SK-N-SH treated with all-trans-retinoic acid at 6 μM for 48 hours (cell line): ENCODE measurements at regions not wholly inside any gene's neighbourhood (a gene's known extent, or its start where the extent isn't known, plus 50 kb on each side); places are given as distances from the start of the nearest gene placed in this dataset.

Experiments used
- ATAC-seq: fragments of 200-7000 bp; cut with Tn5 transposase; 3 replicates; pipeline ENCODE4 v1.9.1; 2020; ENCODE audit warnings: mild to moderate bottlenecking, moderate library complexity
- ARNTL ChIP-seq: fragments of 450-650 bp; formaldehyde crosslinking; IDR thresholded peaks from 2 replicates; pipeline ENCODE4 v1.5.0; 2020; ENCODE audit warnings: low read depth, mild to moderate bottlenecking, moderate library complexity, borderline replicate concordance
- BACH2 ChIP-seq: fragments of 250-450 bp; sonication (Bioruptor Pico); IDR thresholded peaks from 2 replicates; pipeline ENCODE4 v1.9.0; 2021; ENCODE audit warnings: mild to moderate bottlenecking, borderline replicate concordance
- CREB5 ChIP-seq: fragments of 250-450 bp; sonication (Bioruptor Pico); IDR thresholded peaks from 2 replicates; pipeline ENCODE4 v1.5.1; 2020; ENCODE audit warnings: low read depth, mild to moderate bottlenecking, moderate library complexity
- CSDC2 ChIP-seq: fragments of 250-450 bp; sonication (Bioruptor Pico); IDR thresholded peaks from 2 replicates; pipeline ENCODE4 v1.5.0; 2020; ENCODE audit warnings: mild to moderate bottlenecking, moderate library complexity
- CSRNP3 ChIP-seq: fragments of 250-450 bp; sonication (Bioruptor Pico); IDR thresholded peaks from 2 replicates; pipeline ENCODE4 v1.5.1; 2021; ENCODE audit warnings: mild to moderate bottlenecking, moderate library complexity
- ESRRG ChIP-seq: fragments of 250-450 bp; sonication (Bioruptor Pico); IDR thresholded peaks from 2 replicates; pipeline ENCODE4 v1.6.1; 2021; ENCODE audit warnings: mild to moderate bottlenecking
- ISL1 ChIP-seq: fragments of 250-450 bp; sonication (Bioruptor Pico); IDR thresholded peaks from 2 replicates; pipeline ENCODE4 v2.1.2; 2022; ENCODE audit warnings: mild to moderate bottlenecking, moderate library complexity
- OSR1 ChIP-seq: fragments of 250-450 bp; sonication (Bioruptor Pico); IDR thresholded peaks from 2 replicates; pipeline ENCODE4 v1.8.0; 2022; ENCODE audit warnings: moderate library complexity, mild to moderate bottlenecking, inconsistent platforms
- POU6F1 ChIP-seq: fragments of 250-450 bp; sonication (Bioruptor Pico); IDR thresholded peaks from 2 replicates; pipeline ENCODE4 v1.8.0; 2021; ENCODE audit warnings: low read depth, mild to moderate bottlenecking, moderate library complexity, borderline replicate concordance
- PPARA ChIP-seq: fragments of 250-450 bp; sonication (Bioruptor Pico); IDR thresholded peaks from 2 replicates; pipeline ENCODE4 v1.5.0; 2020; ENCODE audit warnings: mild to moderate bottlenecking, borderline replicate concordance
- RARB ChIP-seq: fragments of 250-450 bp; sonication (Bioruptor Pico); IDR thresholded peaks from 2 replicates; pipeline ENCODE4 v1.8.0; 2021; ENCODE audit warnings: mild to moderate bottlenecking, moderate library complexity
- SNAI2 ChIP-seq: fragments of 250-450 bp; sonication (Bioruptor Pico); IDR thresholded peaks from 2 replicates; pipeline ENCODE4 v1.5.0; 2020; ENCODE audit warnings: mild to moderate bottlenecking, moderate library complexity
- TCF4 ChIP-seq: fragments of 250-450 bp; sonication (Bioruptor Pico); IDR thresholded peaks from 2 replicates; pipeline ENCODE4 v1.8.0; 2021; ENCODE audit warnings: mild to moderate bottlenecking, moderate library complexity, borderline replicate concordance
- TOX ChIP-seq: fragments of 250-450 bp; sonication (Bioruptor Pico); IDR thresholded peaks from 2 replicates; pipeline ENCODE4 v1.8.0; 2021; ENCODE audit warnings: mild to moderate bottlenecking, moderate library complexity, borderline replicate concordance
- ZC3H10 ChIP-seq: fragments of 250-450 bp; sonication (Bioruptor Pico); IDR thresholded peaks from 2 replicates; pipeline ENCODE4 v1.5.1; 2021; ENCODE audit warnings: mild to moderate bottlenecking, moderate library complexity
- ZFP3 ChIP-seq: fragments of 250-450 bp; sonication (Bioruptor Pico); IDR thresholded peaks from 2 replicates; pipeline ENCODE4 v1.5.0; 2020; ENCODE audit warnings: mild to moderate bottlenecking, moderate library complexity
- ZFP30 ChIP-seq: fragments of 450-650 bp; formaldehyde crosslinking; IDR thresholded peaks from 2 replicates; pipeline ENCODE4 v1.5.0; 2022; ENCODE audit warnings: mild to moderate bottlenecking, moderate library complexity
- ZNF70 ChIP-seq: fragments of 450-650 bp; formaldehyde crosslinking; IDR thresholded peaks from 2 replicates; pipeline ENCODE4 v1.5.0; 2020; ENCODE audit warnings: mild to moderate bottlenecking, moderate library complexity
- ZNF8 ChIP-seq: fragments of 450-650 bp; formaldehyde crosslinking; IDR thresholded peaks from 2 replicates; pipeline ENCODE4 v1.5.0; 2020; ENCODE audit warnings: mild to moderate bottlenecking, moderate library complexity
- TF ChIP-seq, protein P1 (sequence below): fragments of 250-450 bp; sonication (Bioruptor Pico); IDR thresholded peaks from 2 replicates; pipeline ENCODE4 v1.5.0; 2020; ENCODE audit warnings: mild to moderate bottlenecking, moderate library complexity
- TF ChIP-seq, protein P2 (sequence below): fragments of 250-450 bp; sonication (Bioruptor Pico); IDR thresholded peaks from 2 replicates; pipeline ENCODE4 v1.8.0; 2020; ENCODE audit warnings: mild to moderate bottlenecking, moderate library complexity, borderline replicate concordance

DNA sequence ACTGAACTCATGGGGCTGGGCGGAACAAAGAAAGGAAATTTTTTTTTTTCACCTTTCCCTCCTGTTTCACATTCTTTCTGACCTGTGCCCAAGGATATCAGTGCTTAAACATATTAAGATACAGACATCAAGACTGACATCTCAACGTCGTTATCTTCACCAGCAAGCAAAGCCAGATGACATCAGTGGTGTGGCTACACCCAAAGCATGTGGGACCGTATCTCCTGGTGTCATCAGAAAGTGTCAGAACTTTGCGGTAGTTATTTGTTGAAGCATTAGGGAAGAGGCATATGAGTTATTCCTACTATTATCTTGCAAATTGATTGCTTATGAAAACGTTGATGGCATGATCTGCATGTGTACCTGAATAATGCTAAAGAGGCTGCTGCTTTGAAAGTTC is 487.4 kb downstream of the TLE4 start:
- TF ChIP-seq OSR1 (CRISPR knock-in tag), result no peak
- TF ChIP-seq TCF4 (CRISPR knock-in tag), result no peak
- TF ChIP-seq TOX (CRISPR knock-in tag), result no peak
- TF ChIP-seq ZC3H10 (CRISPR knock-in tag), result no peak
- no peak for TF ChIP-seq CSRNP3 (CRISPR knock-in tag)
- no peak for TF ChIP-seq ZNF8 (CRISPR knock-in tag)
- no peak for TF ChIP-seq CSDC2 (CRISPR knock-in tag)
- no peak for TF ChIP-seq ZFP30 (CRISPR knock-in tag)
- no peak for TF ChIP-seq CREB5 (CRISPR knock-in tag)
- TF ChIP-seq, protein P1, sequence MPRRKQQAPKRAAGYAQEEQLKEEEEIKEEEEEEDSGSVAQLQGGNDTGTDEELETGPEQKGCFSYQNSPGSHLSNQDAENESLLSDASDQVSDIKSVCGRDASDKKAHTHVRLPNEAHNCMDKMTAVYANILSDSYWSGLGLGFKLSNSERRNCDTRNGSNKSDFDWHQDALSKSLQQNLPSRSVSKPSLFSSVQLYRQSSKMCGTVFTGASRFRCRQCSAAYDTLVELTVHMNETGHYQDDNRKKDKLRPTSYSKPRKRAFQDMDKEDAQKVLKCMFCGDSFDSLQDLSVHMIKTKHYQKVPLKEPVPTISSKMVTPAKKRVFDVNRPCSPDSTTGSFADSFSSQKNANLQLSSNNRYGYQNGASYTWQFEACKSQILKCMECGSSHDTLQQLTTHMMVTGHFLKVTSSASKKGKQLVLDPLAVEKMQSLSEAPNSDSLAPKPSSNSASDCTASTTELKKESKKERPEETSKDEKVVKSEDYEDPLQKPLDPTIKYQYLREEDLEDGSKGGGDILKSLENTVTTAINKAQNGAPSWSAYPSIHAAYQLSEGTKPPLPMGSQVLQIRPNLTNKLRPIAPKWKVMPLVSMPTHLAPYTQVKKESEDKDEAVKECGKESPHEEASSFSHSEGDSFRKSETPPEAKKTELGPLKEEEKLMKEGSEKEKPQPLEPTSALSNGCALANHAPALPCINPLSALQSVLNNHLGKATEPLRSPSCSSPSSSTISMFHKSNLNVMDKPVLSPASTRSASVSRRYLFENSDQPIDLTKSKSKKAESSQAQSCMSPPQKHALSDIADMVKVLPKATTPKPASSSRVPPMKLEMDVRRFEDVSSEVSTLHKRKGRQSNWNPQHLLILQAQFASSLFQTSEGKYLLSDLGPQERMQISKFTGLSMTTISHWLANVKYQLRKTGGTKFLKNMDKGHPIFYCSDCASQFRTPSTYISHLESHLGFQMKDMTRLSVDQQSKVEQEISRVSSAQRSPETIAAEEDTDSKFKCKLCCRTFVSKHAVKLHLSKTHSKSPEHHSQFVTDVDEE, result no peak
- no peak for TF ChIP-seq ESRRG
- TF ChIP-seq ZNF70 (CRISPR knock-in tag), result no peak
- no peak for TF ChIP-seq ARNTL (CRISPR knock-in tag)
- no peak for ATAC-seq

DNA sequence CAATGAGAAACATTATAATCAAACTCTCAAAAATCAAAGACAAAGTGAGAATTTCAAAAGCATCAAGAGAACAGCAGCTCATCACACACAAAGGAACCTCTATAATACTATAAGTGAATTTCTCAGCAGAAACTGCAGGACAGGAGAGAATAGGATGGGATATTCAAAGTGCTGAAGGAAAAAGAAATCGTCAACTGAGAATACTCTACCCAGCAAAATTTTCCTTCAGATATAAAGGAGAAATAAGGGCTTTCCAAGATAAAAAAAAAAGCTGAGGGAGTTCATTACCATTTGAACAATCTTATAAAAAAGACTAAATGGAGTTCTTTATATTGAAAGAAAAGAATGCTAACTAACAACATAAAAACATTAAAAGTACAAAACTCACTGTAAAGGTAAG is 481.1 kb downstream of the TLE4 start:
- TF ChIP-seq SNAI2, result no peak
- no peak for TF ChIP-seq POU6F1 (CRISPR knock-in tag)
- TF ChIP-seq PPARA (CRISPR knock-in tag), result no peak
- TF ChIP-seq, protein P2, sequence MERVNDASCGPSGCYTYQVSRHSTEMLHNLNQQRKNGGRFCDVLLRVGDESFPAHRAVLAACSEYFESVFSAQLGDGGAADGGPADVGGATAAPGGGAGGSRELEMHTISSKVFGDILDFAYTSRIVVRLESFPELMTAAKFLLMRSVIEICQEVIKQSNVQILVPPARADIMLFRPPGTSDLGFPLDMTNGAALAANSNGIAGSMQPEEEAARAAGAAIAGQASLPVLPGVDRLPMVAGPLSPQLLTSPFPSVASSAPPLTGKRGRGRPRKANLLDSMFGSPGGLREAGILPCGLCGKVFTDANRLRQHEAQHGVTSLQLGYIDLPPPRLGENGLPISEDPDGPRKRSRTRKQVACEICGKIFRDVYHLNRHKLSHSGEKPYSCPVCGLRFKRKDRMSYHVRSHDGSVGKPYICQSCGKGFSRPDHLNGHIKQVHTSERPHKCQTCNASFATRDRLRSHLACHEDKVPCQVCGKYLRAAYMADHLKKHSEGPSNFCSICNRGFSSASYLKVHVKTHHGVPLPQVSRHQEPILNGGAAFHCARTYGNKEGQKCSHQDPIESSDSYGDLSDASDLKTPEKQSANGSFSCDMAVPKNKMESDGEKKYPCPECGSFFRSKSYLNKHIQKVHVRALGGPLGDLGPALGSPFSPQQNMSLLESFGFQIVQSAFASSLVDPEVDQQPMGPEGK (CRISPR knock-in tag), result no peak
- no peak for TF ChIP-seq BACH2
- no peak for TF ChIP-seq ISL1 (CRISPR knock-in tag)
- no peak for TF ChIP-seq CSRNP3 (CRISPR knock-in tag)
- no peak for TF ChIP-seq ZC3H10 (CRISPR knock-in tag)
- no peak for TF ChIP-seq TOX (CRISPR knock-in tag)
- TF ChIP-seq TCF4 (CRISPR knock-in tag), result no peak
- TF ChIP-seq, protein P1, result no peak
- no peak for TF ChIP-seq ESRRG
- TF ChIP-seq RARB (CRISPR knock-in tag), result no peak
- TF ChIP-seq ZFP3 (CRISPR knock-in tag), result no peak
- no peak for TF ChIP-seq ARNTL (CRISPR knock-in tag)
- TF ChIP-seq CSDC2 (CRISPR knock-in tag), result no peak
- no peak for TF ChIP-seq OSR1 (CRISPR knock-in tag)
- TF ChIP-seq CREB5 (CRISPR knock-in tag), result no peak
- TF ChIP-seq ZNF70 (CRISPR knock-in tag), result no peak
- ATAC-seq, result no peak
